SU-DHL-6 (cell line): ENCODE measurements at regions not wholly inside any gene's neighbourhood (a gene's known extent, or its start where the extent isn't known, plus 50 kb on each side); places are given as distances from the start of the nearest gene placed in this dataset.

Source experiments
- H2AFZ ChIP-seq: fragments of 200-600 bp; sonication (generic); 2 replicates; pipeline ENCODE4 v1.6.1; 2014; ENCODE audit warnings: low read depth, mild to moderate bottlenecking, moderate library complexity, mixed read lengths, antibody characterized with exemption, low read length; ENCODE audit not compliant: severe bottlenecking
- H3F3A ChIP-seq: fragments of 200-600 bp; shearing (Covaris generic); 2 replicates; pipeline ENCODE4 v1.6.0; 2016; ENCODE audit warnings: antibody characterized with exemption, mild to moderate bottlenecking; ENCODE audit not compliant: insufficient read depth
- H3K27ac ChIP-seq: fragments of 200-600 bp; sonication (generic); 2 replicates; pipeline ENCODE4 v1.5.1; 2016; ENCODE audit warnings: low read depth, mild to moderate bottlenecking, low read length, moderate library complexity, mixed read lengths
- H3K27me3 ChIP-seq: fragments of 200-600 bp; sonication (generic), shearing (Covaris generic); 2 replicates; pipeline ENCODE4 v1.6.0; 2014; ENCODE audit warnings: mild to moderate bottlenecking, low read length
- H3K36me3 ChIP-seq: fragments of 200-600 bp; sonication (generic); 2 replicates; pipeline ENCODE4 v1.6.1; 2014; ENCODE audit warnings: mild to moderate bottlenecking, low read length, mixed read lengths
- H3K4me2 ChIP-seq: fragments of 300-600, 200-600 bp; shearing (Covaris generic), sonication (generic); 2 replicates; pipeline ENCODE4 v1.6.0; 2014; ENCODE audit warnings: low read length, low read depth, mild to moderate bottlenecking; ENCODE audit not compliant: poor library complexity, severe bottlenecking
- H3K4me3 ChIP-seq: fragments of 200-600 bp; sonication (generic); 2 replicates; pipeline ENCODE4 v1.5.1; 2014; ENCODE audit warnings: antibody characterized with exemption, low read length, mild to moderate bottlenecking, mixed read lengths; ENCODE audit not compliant: insufficient read depth, poor library complexity, severe bottlenecking
- H3K79me2 ChIP-seq: fragments of 200-600 bp; sonication (generic); 2 replicates; pipeline ENCODE4 v1.6.1; 2014; ENCODE audit warnings: mild to moderate bottlenecking, low read length, moderate library complexity; ENCODE audit not compliant: insufficient read depth
- H3K9ac ChIP-seq: fragments of 200-600 bp; sonication (generic); 2 replicates; pipeline ENCODE4 v1.7.0; 2014; ENCODE audit warnings: mild to moderate bottlenecking, low read length
- H3K9me2 ChIP-seq: fragments of 200-600 bp; sonication (generic); replicated peaks from 2 replicates; pipeline ENCODE4 v1.6.1; 2014; ENCODE audit warnings: low read length; ENCODE audit not compliant: insufficient read depth
- H3K9me3 ChIP-seq: fragments of 200-600 bp; sonication (generic); 2 replicates; pipeline ENCODE4 v1.6.1; 2014; ENCODE audit warnings: low read length, mixed read lengths; ENCODE audit not compliant: insufficient read depth
- H4K20me1 ChIP-seq: fragments of 200-600 bp; sonication (generic); 2 replicates; pipeline ENCODE4 v1.6.1; 2014; ENCODE audit warnings: low read depth, mild to moderate bottlenecking, antibody characterized with exemption, low read length, moderate library complexity, mixed read lengths
- CTCF ChIP-seq: fragments of 200-600 bp; sonication (generic); IDR thresholded peaks from one replicate; pipeline ENCODE4 v1.5.1; 2017; ENCODE audit warnings: antibody characterized with exemption, mild to moderate bottlenecking, low read length, moderate library complexity; ENCODE audit not compliant: insufficient read depth, poor library complexity, severe bottlenecking
- EZH2phosphoT487 ChIP-seq: fragments of 200-600 bp; sonication (generic), shearing (Covaris generic); conservative IDR thresholded peaks from 2 replicates; pipeline ENCODE4 v1.6.1; 2018; ENCODE audit warnings: mild to moderate bottlenecking, antibody characterized with exemption, low read length, moderate library complexity, mixed read lengths

GRCh38 chr6:153960281-153960680, 78.8 kb upstream of the OPRM1 start:
- no peaks in the 10 kb centered on the region for H3K27me3 ChIP-seq
- H3K9ac ChIP-seq, result no peak overlapping the region
- TF ChIP-seq CTCF (no peak), EZH2phosphoT487 (no peak)
- no peaks in the 10 kb centered on the region for H4K20me1 ChIP-seq
- H2AFZ ChIP-seq, result no peak overlapping the region
- no peak overlapping the region for H3K4me3 ChIP-seq
- H3K36me3 ChIP-seq, result no peaks in the 10 kb centered on the region
- H3K9me3 ChIP-seq, result no peaks in the 10 kb centered on the region
- H3F3A ChIP-seq, result no peaks in the 10 kb centered on the region
- H3K4me2 ChIP-seq, result no peak overlapping the region
- no peaks in the 10 kb centered on the region for H3K79me2 ChIP-seq
- H3K27ac ChIP-seq, result no peak overlapping the region
- no peaks in the 10 kb centered on the region for H3K9me2 ChIP-seq

GRCh38 chr6:153959276-153959675, 79.8 kb upstream of the OPRM1 start:
- H3K4me2 ChIP-seq, result no peak overlapping the region
- no peaks in the 10 kb centered on the region for H3F3A ChIP-seq
- H3K9ac ChIP-seq, result no peak overlapping the region
- H3K79me2 ChIP-seq, result no peaks in the 10 kb centered on the region
- H3K27me3 ChIP-seq, result no peaks in the 10 kb centered on the region
- H3K27ac ChIP-seq, result no peak overlapping the region
- no peak for TF ChIP-seq CTCF
- TF ChIP-seq EZH2phosphoT487, result no peak
- no peaks in the 10 kb centered on the region for H3K9me2 ChIP-seq
- H3K9me3 ChIP-seq, result no peaks in the 10 kb centered on the region
- H2AFZ ChIP-seq, result no peak overlapping the region
- H3K36me3 ChIP-seq, result no peaks in the 10 kb centered on the region
- H4K20me1 ChIP-seq, result no peaks in the 10 kb centered on the region
- no peak overlapping the region for H3K4me3 ChIP-seq

- no peak overlapping the region for H3K27ac ChIP-seq
Measured at GRCh38 chr6:153958860-153959259, 80.2 kb upstream of the OPRM1 start.

More at GRCh38 chr6:153958860-153959259, 80.2 kb upstream of the OPRM1 start:
- no peak overlapping the region for H3K9ac ChIP-seq
- no peaks in the 10 kb centered on the region for H3K9me2 ChIP-seq
- no peaks in the 10 kb centered on the region for H3K36me3 ChIP-seq
- no peak overlapping the region for H3K4me3 ChIP-seq
- no peaks in the 10 kb centered on the region for H3K79me2 ChIP-seq
- no peaks in the 10 kb centered on the region for H3K9me3 ChIP-seq
- no peaks in the 10 kb centered on the region for H4K20me1 ChIP-seq
- no peaks in the 10 kb centered on the region for H3F3A ChIP-seq
- no peaks in the 10 kb centered on the region for H3K27me3 ChIP-seq
- TF ChIP-seq CTCF (no peak), EZH2phosphoT487 (no peak)
- no peak overlapping the region for H3K4me2 ChIP-seq
- no peak overlapping the region for H2AFZ ChIP-seq
